SK-N-DZ (cell line): ENCODE measurements at regions not wholly inside any gene's neighbourhood (a gene's known extent, or its start where the extent isn't known, plus 50 kb on each side); places are given as distances from the start of the nearest gene placed in this dataset.
"Not testable (repeated sequence)": the region's sequence is repeated elsewhere in the genome, so short reads cannot be mapped to it uniquely, and the experiment has no call there.

Experiments
- DNase-seq: peaks from one replicate; pipeline ENCODE4 v3.0.0-alpha.2; 2015; ENCODE audit warnings: low spot score

- no peak for DNase-seq
These were observed 163.9 kb upstream of the RASA1 start for GRCh38 chr5:87103616-87104287.

- no peak for DNase-seq
These were observed 162.1 kb upstream of the RASA1 start for GRCh38 chr5:87105577-87105976.

DNA sequence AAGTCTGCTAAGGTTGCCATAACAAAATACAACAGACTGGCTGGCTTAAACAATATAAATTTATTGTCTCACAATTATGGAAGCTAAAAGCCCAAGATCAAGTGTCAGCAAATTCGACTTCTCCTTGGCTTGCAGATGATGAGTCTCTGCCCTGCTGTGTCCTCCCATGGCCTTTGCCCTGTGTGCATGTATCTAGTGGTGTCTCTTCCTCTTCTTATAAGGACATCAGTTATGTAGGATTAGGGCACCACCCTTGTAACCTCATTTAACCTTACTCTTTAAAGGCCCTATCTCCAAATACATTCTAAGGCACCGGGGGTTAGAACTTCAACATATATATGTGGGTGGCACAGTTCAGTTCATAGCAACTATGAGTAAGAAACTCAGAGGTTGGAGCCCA lies 157.9 kb upstream of the RASA1 start:
- DNase-seq, result no peak

DNA sequence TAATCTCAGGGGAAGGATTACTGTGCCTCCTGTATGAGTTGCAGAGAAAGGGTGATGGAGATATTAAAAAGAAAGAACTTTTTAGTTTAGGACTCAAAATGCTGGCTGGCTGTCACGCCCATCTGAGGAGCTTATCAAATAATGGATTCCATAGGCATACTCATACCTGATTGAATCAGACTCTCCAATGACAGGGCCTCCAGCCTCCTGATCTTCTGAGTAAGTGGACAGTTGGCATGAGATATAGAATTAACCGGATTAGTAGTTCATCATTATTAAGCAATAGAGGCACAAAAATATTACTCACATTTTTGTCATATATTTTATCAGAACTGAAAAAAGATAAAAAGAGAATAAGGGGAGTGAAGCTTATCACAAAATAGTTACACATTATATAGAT lies 157.0 kb upstream of the RASA1 start:
- no peak for DNase-seq

DNA sequence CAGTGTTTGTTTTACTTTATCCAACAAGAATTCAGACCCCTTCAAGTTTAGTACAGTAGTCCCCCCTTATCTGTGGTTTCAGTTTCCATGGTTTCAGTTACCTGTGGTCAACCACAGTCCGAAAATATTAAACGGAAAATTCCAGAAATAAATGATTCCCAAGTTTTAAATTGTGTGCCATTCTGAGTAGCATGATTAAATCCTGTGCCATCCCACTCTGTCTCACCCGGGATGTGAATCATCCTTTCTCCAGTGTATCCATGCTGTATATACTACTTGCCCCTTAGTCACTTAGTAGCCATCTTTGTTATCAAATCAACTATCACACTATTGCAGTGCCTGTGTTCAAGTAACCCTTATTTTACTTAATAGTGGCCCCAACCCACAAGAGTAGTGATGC lies 153.8 kb upstream of the RASA1 start:
- no peak for DNase-seq

DNA sequence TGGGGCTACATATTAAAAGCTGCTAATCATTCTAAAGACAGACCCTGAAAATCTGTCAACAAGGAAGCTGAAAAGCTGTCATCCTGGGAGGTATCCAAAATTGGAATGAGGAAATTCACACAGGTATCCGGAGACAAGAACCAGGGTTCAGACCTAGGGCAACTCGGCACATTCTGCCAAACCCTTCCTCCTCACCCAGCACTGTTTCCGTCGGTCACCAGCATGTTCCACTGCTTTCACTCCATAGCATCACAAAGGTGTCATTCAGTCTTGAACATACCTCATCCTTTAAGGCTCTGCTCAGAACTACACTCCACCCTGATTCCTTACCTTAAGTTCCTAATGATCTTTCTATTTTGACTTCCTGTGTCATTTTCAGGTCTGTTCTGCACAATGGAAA lies 153.1 kb upstream of the RASA1 start:
- DNase-seq, result no peak

DNA sequence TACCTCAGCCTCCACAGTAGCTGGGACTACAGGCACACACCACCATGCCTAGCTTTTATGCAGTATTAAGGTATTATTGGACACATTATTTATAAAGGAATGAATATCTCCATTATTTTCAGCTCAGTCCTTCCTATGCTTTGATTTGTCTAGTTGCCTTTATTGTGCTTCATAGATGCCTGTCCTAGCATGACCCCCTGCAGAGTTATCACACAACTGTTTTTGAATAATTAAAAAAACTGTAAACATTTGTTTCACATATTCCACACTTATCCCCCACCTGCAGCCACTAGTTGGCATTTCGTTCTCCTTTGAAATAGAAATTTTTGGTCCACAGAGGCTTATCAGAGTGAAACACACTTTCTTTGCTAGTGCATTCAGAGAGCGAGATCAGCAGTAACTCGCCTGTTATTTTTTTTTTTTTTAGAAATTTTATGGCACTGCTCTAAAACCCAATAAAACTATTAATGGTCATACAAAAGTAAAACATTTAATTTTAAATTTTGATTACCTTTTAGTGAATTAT lies 151.8 kb upstream of the RASA1 start:
- DNase-seq, result no peak

DNA sequence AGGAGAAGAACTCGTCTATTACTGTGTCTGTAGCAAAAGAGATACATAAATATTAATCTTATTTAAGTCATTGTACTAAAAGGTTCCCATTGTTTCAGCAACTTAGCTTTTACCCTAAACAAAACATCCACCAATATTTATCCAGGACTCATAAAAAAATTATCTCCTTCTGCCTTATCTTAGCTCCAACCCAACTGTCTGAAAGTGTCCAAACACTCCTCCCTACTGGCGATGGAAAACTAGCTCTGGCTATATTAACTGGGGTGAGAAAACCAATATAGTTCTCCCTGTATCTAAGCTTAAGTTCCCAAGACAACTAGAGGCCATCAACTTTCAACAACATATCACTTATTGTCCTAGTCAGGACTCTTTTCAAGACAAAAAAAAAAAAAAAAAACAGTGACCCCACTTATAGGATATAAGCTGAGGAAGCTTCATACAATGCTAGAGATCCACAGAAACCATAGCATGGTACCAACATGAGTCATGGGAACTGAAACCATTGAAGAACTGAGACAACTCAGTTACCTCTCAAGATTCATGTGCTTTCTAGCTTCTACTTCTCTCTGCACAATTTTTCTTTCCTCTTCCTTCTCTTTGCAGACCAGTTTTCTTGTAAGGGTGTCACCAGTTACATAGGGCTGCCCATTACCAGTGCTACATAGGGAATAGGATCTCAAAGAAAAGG lies 150.7 kb upstream of the RASA1 start:
- no peak for DNase-seq

DNA sequence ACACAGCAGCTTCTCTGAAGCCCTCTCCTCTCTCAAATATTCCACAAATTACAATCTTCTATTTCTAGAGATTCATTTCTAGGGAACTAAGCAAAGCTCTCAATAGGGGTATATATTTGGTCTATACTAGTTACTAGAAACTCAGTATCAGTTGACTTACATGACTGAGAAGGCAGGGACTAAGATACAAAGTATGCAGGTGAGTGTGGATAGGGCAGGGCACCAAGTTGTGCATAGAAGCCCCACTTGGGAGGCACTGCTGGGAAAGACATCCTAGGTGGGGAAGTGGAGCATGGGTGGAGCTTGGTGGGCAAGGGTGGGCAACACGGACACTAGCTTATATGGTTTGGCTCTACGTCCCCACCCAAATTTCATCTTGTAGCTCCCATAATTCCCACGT lies 148.1 kb upstream of the RASA1 start:
- DNase-seq, result no peak

DNA sequence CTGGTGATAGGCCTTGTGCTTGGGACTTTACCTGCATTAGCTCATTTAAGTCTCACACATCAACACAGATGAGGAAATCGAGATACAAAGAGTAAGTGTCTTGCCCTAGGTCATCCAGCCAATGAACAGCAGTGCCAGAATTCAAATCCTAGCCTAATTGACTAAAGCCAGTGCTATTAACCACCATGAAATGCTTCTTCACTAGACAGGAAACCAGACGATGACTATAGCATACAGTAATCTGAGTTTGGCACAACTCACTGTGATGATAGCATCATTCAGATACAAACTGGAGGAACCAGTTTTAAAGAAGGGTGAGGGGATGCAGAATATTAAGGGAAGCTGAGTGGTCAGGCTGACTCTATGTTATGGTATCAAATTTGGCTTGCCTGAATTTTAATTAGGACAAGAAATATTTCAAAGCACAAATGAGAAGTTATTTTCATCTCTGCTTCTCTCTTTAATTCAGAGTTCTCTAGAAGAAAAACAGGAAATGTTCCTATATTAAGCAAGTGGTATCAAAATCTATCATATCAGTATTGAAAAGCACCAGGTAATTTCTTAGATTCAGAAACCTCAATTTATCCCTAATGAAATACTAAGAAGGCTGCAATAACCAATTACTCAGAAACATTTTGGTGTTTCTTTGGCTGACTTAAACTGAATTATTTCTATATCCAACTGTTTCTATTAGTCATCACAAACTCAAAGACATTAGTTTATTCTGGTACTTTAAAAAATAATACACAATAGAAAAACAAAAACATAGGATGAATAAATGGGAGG lies 147.0 kb upstream of the RASA1 start:
- DNase-seq, result no peak

DNA sequence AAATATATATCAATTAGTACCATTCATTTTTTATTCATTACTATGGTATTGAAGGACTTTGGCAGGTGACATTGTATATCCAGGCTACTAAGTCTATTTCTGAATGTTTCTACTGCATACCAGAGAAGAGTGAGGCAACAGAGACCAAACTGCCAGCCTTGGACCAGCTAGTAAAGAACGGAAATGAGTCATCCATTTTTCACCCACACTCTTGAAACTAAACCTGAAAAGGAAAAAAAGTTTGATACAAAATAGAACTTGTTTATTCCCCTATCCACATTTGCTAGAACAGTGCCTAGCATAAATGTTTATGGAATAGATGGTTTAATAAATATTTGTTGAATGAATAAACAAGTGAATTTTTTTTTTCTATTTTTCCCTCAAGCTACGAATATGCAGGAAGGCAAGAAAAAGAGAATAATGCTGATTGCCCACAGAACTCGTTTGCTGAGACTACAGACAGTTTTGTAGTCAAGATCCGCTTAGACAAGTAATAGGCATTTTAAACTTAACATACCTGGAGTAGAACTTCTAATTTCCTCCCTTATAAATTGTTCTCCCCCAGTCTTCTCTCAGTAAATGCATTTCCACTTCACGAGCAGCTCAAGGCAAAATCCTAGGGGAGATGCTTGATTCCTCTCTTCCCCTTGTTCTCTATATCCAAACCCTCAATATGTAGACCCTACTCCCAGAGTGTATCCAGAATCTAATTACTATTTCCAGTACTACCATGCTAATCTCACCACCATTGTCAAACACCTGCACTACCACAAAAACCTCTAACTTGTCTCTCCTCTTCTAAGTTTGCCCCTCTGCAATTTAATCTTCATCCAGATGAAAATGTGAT lies 146.2 kb upstream of the RASA1 start:
- no peak for DNase-seq

- DNase-seq, result no peak
These were observed 145.3 kb upstream of the RASA1 start for GRCh38 chr5:87122151-87122977.

DNA sequence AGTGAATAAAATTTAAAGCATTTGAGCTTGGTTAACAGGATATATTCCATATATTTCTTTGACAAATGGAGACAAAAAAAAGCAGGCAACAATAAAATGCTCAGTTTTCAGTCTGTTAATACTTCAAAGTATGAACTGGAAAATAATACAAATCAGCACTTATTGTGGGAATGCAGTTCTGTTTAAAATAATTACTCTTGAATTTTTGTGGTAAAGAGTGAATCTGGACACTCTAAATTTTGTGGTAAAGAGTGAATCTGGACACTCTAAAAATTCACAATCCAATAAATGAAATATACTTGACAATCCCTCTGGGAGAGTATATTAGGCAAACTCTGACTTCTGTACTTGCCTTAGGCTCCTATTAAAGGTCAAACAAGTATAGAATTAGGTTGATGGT lies 141.9 kb upstream of the RASA1 start:
- no peak for DNase-seq

- no peak for DNase-seq
These were observed 140.8 kb upstream of the RASA1 start for GRCh38 chr5:87126869-87127268.

DNA sequence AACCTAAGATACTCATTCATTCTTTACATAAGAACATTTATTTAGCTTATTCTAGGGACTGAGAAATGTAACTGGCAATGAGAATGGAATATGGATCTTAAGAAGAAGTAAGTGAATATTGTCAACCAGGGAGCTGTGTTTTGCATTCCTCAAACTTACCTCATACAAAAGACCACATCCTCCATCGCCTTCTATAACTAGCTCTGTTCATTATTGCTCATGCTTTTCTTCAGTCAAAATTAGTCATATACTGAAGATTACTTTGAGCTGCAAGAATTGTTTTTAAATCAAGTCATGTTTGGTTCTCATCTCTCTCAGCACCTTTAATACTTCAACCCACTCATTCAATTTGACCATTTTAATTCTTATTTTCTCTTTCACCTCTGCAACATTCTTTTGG lies 140.3 kb upstream of the RASA1 start:
- no peak for DNase-seq

DNA sequence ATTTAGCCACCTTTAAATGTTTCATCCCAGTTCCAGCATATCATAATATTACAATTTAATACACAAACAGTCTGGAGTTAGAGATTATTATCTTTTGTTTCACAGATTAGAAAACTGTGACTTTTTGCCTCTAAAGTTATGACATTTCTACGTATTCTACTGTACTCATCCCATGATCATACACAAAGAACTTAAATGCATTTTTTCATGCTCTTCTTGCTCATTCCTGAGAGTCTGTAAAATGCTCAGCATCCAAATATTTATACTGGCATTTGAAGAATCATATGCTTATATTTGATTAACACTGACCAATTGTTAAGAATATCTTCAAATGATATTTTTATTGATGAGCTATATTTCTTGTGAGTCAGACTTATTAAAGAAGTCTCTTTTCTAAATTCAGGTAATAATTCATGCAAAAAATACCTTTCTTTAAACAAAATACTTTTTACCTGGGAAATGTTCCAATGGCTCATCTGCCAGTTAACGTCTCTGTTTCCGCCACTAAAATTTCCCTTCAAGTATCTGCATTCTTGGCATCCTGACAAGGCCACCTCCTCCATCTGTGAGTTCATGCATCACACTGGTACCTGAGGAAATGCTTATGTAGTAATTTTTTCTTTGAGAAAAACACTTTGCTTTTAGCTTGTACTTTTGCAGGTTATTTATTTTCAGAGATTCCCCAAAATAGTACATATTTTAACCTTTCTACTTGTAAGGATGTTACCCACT lies 139.6 kb upstream of the RASA1 start:
- DNase-seq, result no peak

- no peak for DNase-seq
These were observed 138.6 kb upstream of the RASA1 start for GRCh38 chr5:87129046-87129445.

DNA sequence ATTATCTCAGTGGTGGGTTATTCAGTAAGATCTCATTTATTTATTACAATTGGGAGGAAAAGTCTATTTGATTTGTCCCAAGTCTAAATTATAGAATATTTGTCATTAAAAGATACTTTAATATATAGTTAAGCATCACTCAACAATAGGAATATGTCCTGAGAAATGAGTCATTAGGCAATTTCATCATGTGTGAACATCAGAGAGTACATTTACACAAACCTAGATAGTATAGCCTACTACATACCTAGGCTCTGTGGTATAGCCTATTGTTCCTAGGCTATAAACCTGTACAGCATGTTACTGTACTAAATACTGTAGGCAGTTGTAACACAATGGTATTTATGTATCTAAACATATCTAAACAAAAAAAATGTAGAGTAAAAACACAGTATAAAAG lies 135.0 kb upstream of the RASA1 start:
- no peak for DNase-seq

DNA sequence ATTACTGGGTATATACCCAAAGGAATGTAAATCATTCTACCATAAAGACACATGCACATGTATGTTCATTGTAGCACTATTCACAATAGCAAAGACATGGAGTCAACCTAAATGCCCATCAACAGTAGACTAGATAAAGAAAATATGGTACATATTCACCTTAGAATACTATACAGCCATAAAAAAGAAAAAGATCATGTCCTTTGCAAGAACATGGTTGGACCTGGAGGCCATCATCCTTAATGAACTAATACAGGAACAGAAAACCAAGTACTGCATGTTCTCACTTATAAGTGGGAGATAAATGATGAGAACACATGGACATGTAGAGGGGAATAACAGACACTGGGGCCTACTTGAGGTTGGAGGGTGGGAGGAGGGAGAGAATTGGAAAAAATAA lies 133.2 kb upstream of the RASA1 start:
- DNase-seq, result not testable (repeated sequence)

GRCh38 chr5:87136096-87136495 lies 131.6 kb upstream of the RASA1 start:
- DNase-seq, result no peak
